Adipocyte (in vitro differentiated cells): ENCODE measurements at regions not wholly inside any gene's neighbourhood (a gene's known extent, or its start where the extent isn't known, plus 50 kb on each side); places are given as distances from the start of the nearest gene placed in this dataset.

Experiments
- DNase-seq: peaks from one replicate; pipeline ENCODE4 v3.0.0-alpha.2; 2015; ENCODE audit warnings: low read depth
- H3K27me3 ChIP-seq: replicated peaks from 2 replicates; pipeline ENCODE4 v1.7.0; 2013; ENCODE audit warnings: mild to moderate bottlenecking, low read length, moderate library complexity; ENCODE audit not compliant: control insufficient read depth, insufficient read depth
- H3K36me3 ChIP-seq: 2 replicates; pipeline ENCODE4 v1.7.0; 2013; ENCODE audit warnings: low read length, mild to moderate bottlenecking, moderate library complexity; ENCODE audit not compliant: control insufficient read depth, insufficient read depth, severe bottlenecking
- H3K4me1 ChIP-seq: 2 replicates; pipeline ENCODE4 v1.7.0; 2013; ENCODE audit warnings: mild to moderate bottlenecking, low read length, moderate library complexity; ENCODE audit not compliant: control insufficient read depth, insufficient read depth
- H3K4me3 ChIP-seq: 2 replicates; pipeline ENCODE4 v1.7.0; 2013; ENCODE audit warnings: mild to moderate bottlenecking, low read length, moderate library complexity
- H3K9ac ChIP-seq: 2 replicates; pipeline ENCODE4 v1.7.0; 2013; ENCODE audit warnings: mild to moderate bottlenecking, low read length, moderate library complexity
- H3K9me3 ChIP-seq: 2 replicates; pipeline ENCODE4 v1.7.0; 2013; ENCODE audit warnings: mild to moderate bottlenecking, low read length, moderate library complexity; ENCODE audit not compliant: control insufficient read depth

DNA sequence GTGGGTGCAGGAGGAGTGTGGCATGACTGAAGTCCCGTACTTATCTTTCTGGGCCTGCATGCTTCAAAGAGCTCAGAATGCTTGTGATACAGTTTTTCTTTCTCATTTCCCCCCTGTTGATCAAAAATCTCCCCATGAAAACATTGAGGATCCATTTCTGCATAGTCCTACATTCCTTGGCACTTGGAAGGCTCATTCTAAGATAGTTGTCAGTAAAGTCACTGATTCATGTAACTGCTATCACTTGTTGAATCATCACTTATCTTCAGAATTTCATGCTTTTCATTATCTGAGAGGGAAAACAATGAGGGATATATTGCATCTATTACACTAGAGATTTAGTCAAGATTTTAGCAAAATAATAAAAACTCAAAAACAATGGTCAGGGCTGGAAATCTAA is 1953.1 kb upstream of the CDH6 start:
- H3K36me3 ChIP-seq, result no peaks in the 10 kb centered on the region
- no peaks in the 10 kb centered on the region for H3K9me3 ChIP-seq
- DNase-seq, result no peak
- H3K27me3 ChIP-seq, result no peaks in the 10 kb centered on the region
- H3K4me3 ChIP-seq, result no peak overlapping the region
- H3K4me1 ChIP-seq, result no peaks in the 10 kb centered on the region
- H3K9ac ChIP-seq, result no peak overlapping the region

DNA sequence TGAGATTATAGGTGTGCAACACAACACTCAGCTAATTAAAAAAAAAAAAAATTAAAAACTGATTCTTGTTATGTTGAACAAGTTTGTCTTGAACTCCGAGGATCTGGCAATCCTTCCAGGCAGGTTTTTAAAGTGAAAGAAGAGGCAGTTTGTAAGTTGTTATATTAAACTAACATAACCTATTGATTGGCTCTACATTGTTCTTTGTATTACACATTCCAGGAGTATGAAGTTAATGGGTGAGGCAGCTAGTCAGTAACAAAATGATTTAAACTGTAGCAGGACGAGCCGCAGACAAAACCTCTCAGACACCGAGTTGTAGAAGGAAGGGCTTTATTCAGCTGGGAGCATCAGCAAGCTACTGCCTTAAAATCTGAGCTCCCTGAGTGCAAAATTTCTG is 1953.9 kb upstream of the CDH6 start:
- Histone ChIP-seq H3K4me1 (no peaks in the 10 kb centered on the region), H3K4me3 (no peak overlapping the region), H3K27me3 (no peaks in the 10 kb centered on the region), H3K9ac (no peak overlapping the region), H3K9me3 (no peaks in the 10 kb centered on the region), H3K36me3 (no peaks in the 10 kb centered on the region)
- no peak for DNase-seq

DNA sequence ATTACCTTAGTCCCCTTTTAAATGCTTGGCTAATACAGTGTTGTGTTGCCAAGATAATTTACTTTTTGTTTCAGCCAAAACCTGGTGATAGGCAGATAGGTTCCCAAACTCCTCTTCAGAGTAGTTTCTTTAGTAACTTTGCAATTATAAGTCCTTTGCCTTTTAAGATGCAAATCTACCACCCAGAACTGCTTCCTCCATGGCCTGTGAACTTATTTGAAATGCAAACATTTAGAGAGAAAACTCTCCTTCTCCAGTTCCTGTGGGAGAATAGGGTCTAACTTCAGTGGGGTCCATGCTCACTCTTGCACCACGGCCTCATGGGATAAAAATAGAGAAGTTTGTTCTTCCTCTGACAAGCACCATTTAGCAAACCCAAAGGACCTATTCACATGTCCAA is 1955.4 kb upstream of the CDH6 start:
- Histone ChIP-seq H3K9ac (no peak overlapping the region), H3K36me3 (no peaks in the 10 kb centered on the region), H3K27me3 (no peaks in the 10 kb centered on the region), H3K4me3 (no peak overlapping the region), H3K4me1 (no peaks in the 10 kb centered on the region), H3K9me3 (no peaks in the 10 kb centered on the region)
- no peak for DNase-seq

DNA sequence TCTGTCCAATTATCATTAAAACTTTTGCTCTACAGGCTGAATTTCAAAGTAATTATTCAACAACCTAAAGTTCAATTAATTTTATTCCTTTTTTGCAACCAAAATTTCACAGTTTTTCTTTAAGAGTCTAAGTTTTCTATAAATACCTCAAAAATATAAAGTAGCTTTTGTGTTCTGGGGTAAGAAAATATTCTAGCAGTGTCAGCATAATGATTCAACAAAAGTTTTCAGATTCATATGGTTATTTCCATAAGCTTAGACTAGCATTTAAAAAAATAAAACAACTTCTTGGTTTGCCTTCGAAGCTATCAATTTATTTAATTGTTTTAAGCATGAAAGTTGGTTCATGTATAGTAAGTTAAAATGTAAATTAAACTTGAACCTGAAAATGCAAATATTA is 1962.3 kb upstream of the CDH6 start:
- Histone ChIP-seq H3K4me3 (no peak overlapping the region), H3K4me1 (no peaks in the 10 kb centered on the region), H3K9me3 (peaks cover 4% of the 10 kb centered on the region), H3K9ac (no peak overlapping the region), H3K36me3 (no peaks in the 10 kb centered on the region), H3K27me3 (no peaks in the 10 kb centered on the region)
- no peak for DNase-seq

DNA sequence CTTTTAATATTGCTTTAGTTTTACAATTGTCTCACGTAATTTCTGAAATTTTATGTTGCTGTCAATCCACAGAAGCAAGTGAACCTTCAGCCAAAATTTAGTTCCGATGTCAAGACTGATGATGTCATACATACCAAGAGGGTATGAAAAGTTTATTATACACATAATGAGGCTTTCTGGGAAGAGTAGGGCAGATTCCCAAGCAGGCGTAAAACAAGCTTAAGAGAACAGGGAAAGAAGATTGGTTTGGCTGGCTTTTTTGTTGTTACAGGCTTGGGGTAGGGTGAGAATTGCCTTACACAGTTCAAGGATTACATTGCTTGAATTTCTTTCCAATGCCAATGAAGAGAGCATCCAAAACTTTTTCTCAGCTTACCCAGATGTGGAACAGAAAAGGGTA is 1962.9 kb upstream of the CDH6 start:
- no peaks in the 10 kb centered on the region for H3K27me3 ChIP-seq
- no peak overlapping the region for H3K4me3 ChIP-seq
- no peaks in the 10 kb centered on the region for H3K4me1 ChIP-seq
- no peak for DNase-seq
- H3K9me3 ChIP-seq, result peaks cover 4% of the 10 kb centered on the region
- H3K9ac ChIP-seq, result no peak overlapping the region
- H3K36me3 ChIP-seq, result no peaks in the 10 kb centered on the region

DNA sequence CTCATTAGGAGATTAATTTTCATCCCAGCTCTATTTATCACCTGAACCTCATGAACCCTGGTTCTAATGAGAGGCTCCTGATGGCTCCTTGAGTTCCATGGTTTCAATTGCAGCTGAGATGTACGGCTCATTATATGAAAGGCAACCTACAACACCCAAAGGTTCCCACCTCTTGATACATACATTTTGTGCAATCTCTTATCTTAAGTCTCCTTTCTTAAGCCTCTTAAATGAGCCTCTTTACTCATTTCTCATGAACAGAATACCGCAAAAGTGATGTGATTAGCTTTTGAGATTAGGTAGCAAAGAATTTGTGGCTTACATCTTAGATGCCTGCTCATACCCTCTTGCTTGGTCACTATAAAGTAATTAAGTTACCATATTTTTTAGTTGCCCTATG is 1964.0 kb upstream of the CDH6 start:
- no peak overlapping the region for H3K9ac ChIP-seq
- H3K27me3 ChIP-seq, result no peaks in the 10 kb centered on the region
- peaks cover 4% of the 10 kb centered on the region for H3K9me3 ChIP-seq
- H3K36me3 ChIP-seq, result no peaks in the 10 kb centered on the region
- H3K4me1 ChIP-seq, result no peaks in the 10 kb centered on the region
- no peak overlapping the region for H3K4me3 ChIP-seq
- no peak for DNase-seq

DNA sequence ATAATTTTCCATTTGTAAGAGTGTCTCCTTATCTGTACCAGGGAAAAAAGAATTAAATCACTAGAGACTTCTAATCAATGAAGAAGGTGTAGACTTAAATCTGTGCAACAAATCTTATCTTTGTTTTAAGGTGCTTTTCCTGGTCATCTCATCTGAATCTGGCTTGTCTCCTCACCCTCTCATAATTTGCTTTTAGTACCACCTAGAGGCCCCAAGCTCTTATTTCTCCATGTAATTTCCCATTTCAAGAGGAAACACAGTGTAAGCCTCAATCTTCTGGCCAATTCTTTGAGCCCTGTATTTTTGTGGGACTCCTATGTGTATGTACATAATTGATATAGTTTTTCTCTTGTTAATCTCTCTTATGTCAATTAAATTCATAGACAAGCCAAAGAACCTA is 1975.3 kb upstream of the CDH6 start:
- no peak overlapping the region for H3K4me3 ChIP-seq
- no peak for DNase-seq
- H3K27me3 ChIP-seq, result no peaks in the 10 kb centered on the region
- H3K4me1 ChIP-seq, result no peaks in the 10 kb centered on the region
- no peaks in the 10 kb centered on the region for H3K36me3 ChIP-seq
- no peaks in the 10 kb centered on the region for H3K9me3 ChIP-seq
- no peak overlapping the region for H3K9ac ChIP-seq

DNA sequence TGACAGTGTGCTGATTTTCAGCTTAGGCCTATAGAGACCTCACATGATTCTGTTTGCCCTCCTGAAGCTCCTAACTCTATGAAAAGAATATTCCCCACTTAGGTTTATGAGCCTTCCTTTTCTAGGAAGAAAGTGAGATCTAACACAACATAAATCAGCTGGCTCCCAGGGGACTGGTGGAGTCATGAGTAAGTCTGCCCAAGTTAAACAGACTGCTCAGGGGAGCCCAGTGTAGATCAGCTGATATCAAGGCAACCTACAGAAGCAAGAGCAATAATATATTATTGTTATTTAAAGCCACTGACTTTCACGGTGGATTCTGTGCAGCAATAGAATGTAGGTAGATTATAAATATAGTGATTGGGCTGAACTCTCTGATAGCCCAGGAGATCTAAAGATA is 1978.6 kb upstream of the CDH6 start:
- H3K9ac ChIP-seq, result no peak overlapping the region
- no peak for DNase-seq
- H3K4me3 ChIP-seq, result no peak overlapping the region
- no peaks in the 10 kb centered on the region for H3K36me3 ChIP-seq
- no peaks in the 10 kb centered on the region for H3K4me1 ChIP-seq
- no peaks in the 10 kb centered on the region for H3K9me3 ChIP-seq
- H3K27me3 ChIP-seq, result no peaks in the 10 kb centered on the region

DNA sequence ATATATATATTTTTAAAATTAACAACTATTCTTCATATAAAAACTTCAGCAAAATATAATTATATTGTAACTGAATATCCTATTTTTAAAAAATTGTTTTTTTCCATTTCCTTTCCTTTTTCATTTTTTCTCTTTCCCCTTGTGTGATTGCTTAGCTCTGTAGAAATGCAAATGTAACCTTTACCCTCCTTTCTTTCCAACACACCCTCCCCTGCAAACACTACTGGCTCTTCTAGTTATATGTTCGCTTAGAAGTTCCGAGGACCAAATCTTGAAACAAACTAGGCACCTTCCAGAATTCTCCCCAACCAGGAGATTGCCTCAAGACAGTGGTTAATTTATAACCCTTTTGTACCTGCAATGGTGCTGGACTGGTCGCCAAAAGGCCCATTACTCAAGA is 1980.0 kb upstream of the CDH6 start:
- DNase-seq, result no peak
- Histone ChIP-seq H3K36me3 (no peaks in the 10 kb centered on the region), H3K9ac (no peak overlapping the region), H3K27me3 (no peaks in the 10 kb centered on the region), H3K9me3 (no peaks in the 10 kb centered on the region), H3K4me1 (no peaks in the 10 kb centered on the region), H3K4me3 (no peak overlapping the region)

DNA sequence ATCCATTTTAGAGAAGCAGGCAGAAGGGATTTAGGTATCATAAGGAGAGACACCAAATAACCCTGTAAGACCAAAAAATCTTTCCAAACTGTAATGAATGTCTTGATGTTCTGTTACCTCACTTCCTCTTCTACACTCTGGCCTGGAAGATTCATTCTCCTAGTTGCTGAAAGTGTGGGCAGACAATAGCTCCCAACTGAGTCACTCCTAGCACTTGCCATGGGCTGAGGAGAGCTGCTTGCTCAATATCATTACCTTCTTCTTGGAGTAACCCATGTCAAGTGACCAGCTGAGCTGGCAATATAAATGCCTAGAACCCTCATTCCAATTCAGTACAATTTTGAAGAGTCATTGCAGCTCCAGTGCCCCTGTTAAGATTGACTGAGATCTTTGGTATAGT is 1985.5 kb upstream of the CDH6 start:
- Histone ChIP-seq H3K9ac (no peak overlapping the region), H3K9me3 (no peaks in the 10 kb centered on the region), H3K36me3 (no peaks in the 10 kb centered on the region), H3K4me1 (no peaks in the 10 kb centered on the region), H3K27me3 (no peaks in the 10 kb centered on the region), H3K4me3 (no peak overlapping the region)
- DNase-seq, result no peak

DNA sequence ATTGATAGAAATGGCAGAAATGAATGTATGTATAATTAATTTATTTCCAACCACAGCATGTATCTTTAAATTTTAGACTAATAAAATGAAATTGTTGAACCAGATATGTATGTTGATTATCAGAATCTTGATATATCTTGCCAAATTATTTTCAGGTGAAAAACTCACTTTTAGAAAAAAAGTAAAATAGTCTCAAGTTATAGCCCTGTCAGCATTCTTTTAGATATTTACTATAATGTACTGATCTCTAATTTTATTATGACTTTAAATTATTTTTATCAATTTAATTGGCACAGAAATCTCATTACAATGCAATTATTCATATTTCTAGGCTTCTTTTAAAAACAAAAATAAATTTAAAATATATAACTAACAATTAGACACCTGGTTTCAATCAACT is 1990.4 kb upstream of the CDH6 start:
- DNase-seq, result no peak
- no peak overlapping the region for H3K9ac ChIP-seq
- no peaks in the 10 kb centered on the region for H3K9me3 ChIP-seq
- H3K36me3 ChIP-seq, result no peaks in the 10 kb centered on the region
- H3K4me1 ChIP-seq, result no peaks in the 10 kb centered on the region
- H3K4me3 ChIP-seq, result no peak overlapping the region
- no peaks in the 10 kb centered on the region for H3K27me3 ChIP-seq

DNA sequence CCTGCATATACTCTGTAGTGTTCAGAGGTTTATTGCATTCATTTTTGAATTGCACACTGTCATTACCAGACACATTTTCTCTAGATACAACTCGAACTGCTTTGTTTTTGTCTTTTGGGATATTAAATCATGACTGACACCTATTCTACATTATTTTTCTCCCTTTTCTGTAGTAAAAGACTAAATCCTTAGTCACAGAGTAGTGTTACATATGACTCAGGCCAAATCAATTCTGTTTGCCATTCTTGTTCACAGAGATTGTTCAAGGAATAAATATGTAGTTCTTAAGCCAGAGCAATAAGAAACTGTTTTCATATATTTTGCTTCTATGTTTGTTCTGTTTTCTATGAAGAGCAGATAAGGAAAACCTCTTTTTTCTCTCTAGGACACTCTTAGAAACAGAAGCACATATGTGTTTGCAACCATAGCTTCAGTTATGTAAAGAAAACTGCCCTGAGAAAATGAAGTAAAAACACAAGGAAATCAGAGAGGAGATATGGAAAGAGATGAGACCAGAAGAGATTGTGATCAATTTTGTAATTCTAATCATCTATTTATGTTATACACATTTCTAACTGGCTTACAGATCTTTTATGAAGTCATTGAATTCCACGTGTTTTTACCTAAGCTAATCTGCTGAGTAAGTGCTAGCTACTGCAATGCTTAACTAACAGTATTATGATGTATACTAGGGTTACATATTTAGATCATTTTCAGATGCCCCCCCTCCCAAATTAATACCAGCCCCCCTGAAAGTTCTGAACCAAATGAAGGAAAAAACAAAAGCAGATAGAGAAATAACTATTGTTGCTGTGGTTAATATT is 1995.6 kb upstream of the CDH6 start:
- Histone ChIP-seq H3K9ac (no peak overlapping the region), H3K4me1 (no peaks in the 10 kb centered on the region), H3K36me3 (no peaks in the 10 kb centered on the region), H3K9me3 (no peaks in the 10 kb centered on the region), H3K27me3 (no peaks in the 10 kb centered on the region), H3K4me3 (no peak overlapping the region)
- DNase-seq, result peak; percentile 0
